Left lung (tissue), 4 donors: ENCODE measurements at regions not wholly inside any gene's neighbourhood (a gene's known extent, or its start where the extent isn't known, plus 50 kb on each side); places are given as distances from the start of the nearest gene placed in this dataset.
"Not testable (repeated sequence)": the region's sequence is repeated elsewhere in the genome, so short reads cannot be mapped to it uniquely, and the experiment has no call there.

Experiments
- ATAC-seq: fragments of 200-7000 bp; cut with Tn5 transposase; one replicate; pipeline ENCODE4 v1.9.1; 2020; ENCODE audit warnings: moderate library complexity
- DNase-seq, 4 donors: peaks; one replicate each; pipeline ENCODE4 v3.0.0-alpha.2; 2013 to 2020
- H3K27ac ChIP-seq, 2 donors: fragments of 200-600 bp; sonication (generic) in 1 of 2; one replicate each; pipeline versions ENCODE4 v1.5.0 to v1.8.0; 2020 to 2021
- H3K27me3 ChIP-seq, 2 donors: fragments of 200-600 bp; sonication (generic) in 1 of 2; one replicate each; pipeline versions ENCODE4 v1.5.0 to v1.8.0; 2020 to 2021
- H3K36me3 ChIP-seq, 2 donors: fragments of 200-600 bp; sonication (generic) in 1 of 2; one replicate each; pipeline versions ENCODE4 v1.5.0 to v1.8.0; 2020 to 2021
- H3K4me1 ChIP-seq, 2 donors: fragments of 200-600 bp; one replicate each; pipeline ENCODE4 v1.8.0; 2021
- H3K4me3 ChIP-seq, 2 donors: fragments of 200-600 bp; sonication (generic) in 1 of 2; one replicate each; pipeline versions ENCODE4 v1.5.0 to v1.8.0; 2020 to 2021; ENCODE audit warnings: mild to moderate bottlenecking in 1 of 2
- H3K9me3 ChIP-seq, 2 donors: fragments of 200-600 bp; sonication (generic) in 1 of 2; one replicate each; pipeline versions ENCODE4 v1.5.0 to v1.8.0; 2020 to 2021
- intact Hi-C, 2 donors: fragments of 100-400 bp; cut with DNase I; formaldehyde crosslinking; loops; one replicate each; pipeline versions ENCODE4 v1.11.2 to v1.14.2; 2022
- TF ChIP-seq, protein P1 (sequence below), 2 donors: fragments of 200-600 bp; sonication (generic) in 1 of 2; IDR thresholded peaks; one replicate each; pipeline versions ENCODE4 v1.5.0 to v1.8.0; 2021; ENCODE audit warnings: antibody characterized with exemption in 2 of 2
- donor health status: DM: no; HTN: yes; CAD: no.
- donor health status: DM: no; HTN: no; CAD: no.

GRCh38 chr7:53607961-53608360, 572.5 kb downstream of the POM121L12 start:
- ATAC-seq (no peak), DNase-seq (no peak)
- intact Hi-C loops = no loop called here
- H3K4me1 ChIP-seq = no peaks in the 10 kb centered on the region
- TF ChIP-seq, protein P1, sequence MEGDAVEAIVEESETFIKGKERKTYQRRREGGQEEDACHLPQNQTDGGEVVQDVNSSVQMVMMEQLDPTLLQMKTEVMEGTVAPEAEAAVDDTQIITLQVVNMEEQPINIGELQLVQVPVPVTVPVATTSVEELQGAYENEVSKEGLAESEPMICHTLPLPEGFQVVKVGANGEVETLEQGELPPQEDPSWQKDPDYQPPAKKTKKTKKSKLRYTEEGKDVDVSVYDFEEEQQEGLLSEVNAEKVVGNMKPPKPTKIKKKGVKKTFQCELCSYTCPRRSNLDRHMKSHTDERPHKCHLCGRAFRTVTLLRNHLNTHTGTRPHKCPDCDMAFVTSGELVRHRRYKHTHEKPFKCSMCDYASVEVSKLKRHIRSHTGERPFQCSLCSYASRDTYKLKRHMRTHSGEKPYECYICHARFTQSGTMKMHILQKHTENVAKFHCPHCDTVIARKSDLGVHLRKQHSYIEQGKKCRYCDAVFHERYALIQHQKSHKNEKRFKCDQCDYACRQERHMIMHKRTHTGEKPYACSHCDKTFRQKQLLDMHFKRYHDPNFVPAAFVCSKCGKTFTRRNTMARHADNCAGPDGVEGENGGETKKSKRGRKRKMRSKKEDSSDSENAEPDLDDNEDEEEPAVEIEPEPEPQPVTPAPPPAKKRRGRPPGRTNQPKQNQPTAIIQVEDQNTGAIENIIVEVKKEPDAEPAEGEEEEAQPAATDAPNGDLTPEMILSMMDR (IDR thresholded peaks at IDR 0.05) = no peak
- H3K9me3 ChIP-seq = no peaks in the 10 kb centered on the region
- H3K27ac ChIP-seq = no peak overlapping the region
- H3K27me3 ChIP-seq = no peaks in the 10 kb centered on the region
- no peak overlapping the region for H3K4me3 ChIP-seq
- H3K36me3 ChIP-seq = no peaks in the 10 kb centered on the region

DNA sequence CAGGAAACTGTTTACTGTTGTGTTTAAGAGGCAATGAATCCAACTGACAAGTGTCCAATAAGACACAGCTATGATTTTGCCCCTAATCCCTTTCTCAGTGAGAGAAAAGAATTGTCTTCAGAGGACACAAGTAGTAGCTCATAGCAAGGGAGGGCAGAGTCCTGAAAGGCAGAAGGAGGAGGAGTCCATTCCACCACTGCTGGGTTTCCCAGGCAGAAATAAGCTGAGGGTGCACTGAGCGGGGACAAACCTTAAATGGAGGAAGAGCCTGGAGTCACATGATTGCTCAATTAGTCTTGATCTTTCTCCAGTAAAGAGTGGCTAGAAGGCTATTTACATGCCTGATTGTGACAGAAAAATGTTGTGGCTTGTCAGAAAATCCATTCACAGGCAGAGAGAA, 573.8 kb downstream of the POM121L12 start:
- no peaks in the 10 kb centered on the region for H3K9me3 ChIP-seq
- no peaks in the 10 kb centered on the region for H3K27me3 ChIP-seq
- no peak overlapping the region for H3K27ac ChIP-seq
- DNase-seq = no peak
- TF ChIP-seq, protein P1 (IDR thresholded peaks at IDR 0.05) = no peak
- H3K4me3 ChIP-seq = no peak overlapping the region
- intact Hi-C loops = no loop called here
- no peaks in the 10 kb centered on the region for H3K4me1 ChIP-seq
- H3K36me3 ChIP-seq = no peaks in the 10 kb centered on the region
- no peak for ATAC-seq

DNA sequence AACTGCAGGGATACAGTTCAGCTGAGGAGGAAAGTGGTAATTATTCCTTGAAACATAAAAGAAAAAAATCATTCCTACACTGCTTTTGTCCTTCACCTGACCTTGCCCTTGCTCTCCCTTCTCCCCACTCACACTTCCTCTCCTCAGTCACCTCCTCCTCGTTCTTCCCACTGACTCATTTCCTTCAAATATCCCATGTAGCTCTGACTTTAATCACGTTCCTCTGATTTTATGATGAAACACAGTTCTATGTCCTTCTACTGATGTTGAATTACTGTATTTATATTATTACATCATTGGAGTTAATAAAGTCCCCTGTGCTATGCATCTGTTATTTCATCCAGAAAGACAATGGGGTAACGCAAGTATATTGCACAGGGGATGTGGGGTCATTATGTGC, 575.6 kb downstream of the POM121L12 start:
- Histone ChIP-seq H3K27me3 (no peaks in the 10 kb centered on the region), H3K36me3 (no peaks in the 10 kb centered on the region), H3K27ac (no peak overlapping the region), H3K4me3 (no peak overlapping the region), H3K9me3 (no peaks in the 10 kb centered on the region), H3K4me1 (no peaks in the 10 kb centered on the region)
- DNase-seq (no peak), ATAC-seq (no peak)
- intact Hi-C loops = no loop called here
- TF ChIP-seq, protein P1 (IDR thresholded peaks at IDR 0.05) = no peak

DNA sequence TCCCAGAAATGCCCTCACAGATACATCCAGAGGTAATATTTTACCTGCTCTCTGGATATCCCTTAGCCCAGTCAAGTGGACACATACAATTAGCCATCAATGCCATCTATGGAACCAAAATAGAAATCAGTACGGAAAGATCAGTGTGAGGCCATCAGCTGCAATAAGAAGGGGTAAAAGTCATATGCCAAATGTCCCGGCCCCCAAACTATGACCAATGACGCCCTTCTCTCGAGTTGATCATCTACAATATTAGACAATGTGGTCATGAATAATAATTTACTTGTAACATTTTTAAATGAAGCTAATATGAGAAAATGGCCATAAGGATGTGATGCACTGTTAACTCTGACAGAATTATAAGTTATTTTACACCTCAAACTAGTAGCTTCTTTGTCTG, 588.9 kb downstream of the POM121L12 start:
- intact Hi-C loops = no loop called here
- DNase-seq = no peak
- H3K4me3 ChIP-seq = no peak overlapping the region
- no peaks in the 10 kb centered on the region for H3K27me3 ChIP-seq
- peaks cover 0 to 14% of the 10 kb centered on the region in 2 donors for H3K9me3 ChIP-seq
- no peak overlapping the region for H3K27ac ChIP-seq
- H3K36me3 ChIP-seq = no peaks in the 10 kb centered on the region
- no peaks in the 10 kb centered on the region for H3K4me1 ChIP-seq
- TF ChIP-seq, protein P1 (IDR thresholded peaks at IDR 0.05) = no peak
- ATAC-seq = no peak

DNA sequence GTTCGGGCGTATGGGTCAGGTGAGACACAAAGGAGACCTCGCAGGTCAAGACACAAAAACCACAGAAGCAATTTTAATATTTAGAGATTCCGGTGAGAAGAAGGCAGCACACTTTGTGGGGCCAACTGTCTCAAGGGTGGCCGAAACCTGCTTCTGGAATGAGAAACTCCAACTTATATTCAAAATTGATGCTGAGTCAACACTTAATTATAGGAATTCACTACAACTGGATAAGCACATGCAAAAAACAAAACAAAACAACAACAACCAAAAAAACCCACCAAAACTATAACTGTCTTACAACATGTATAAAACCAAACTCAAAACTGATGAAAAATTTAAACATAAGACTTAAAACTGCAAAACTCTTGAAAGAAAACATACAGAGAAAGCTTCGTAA, 593.3 kb downstream of the POM121L12 start:
- Histone ChIP-seq H3K9me3 (peaks cover 0 to 10% of the 10 kb centered on the region in 2 donors), H3K27ac (no peak overlapping the region), H3K4me3 (no peak overlapping the region), H3K4me1 (no peaks in the 10 kb centered on the region), H3K36me3 (no peaks in the 10 kb centered on the region), H3K27me3 (no peaks in the 10 kb centered on the region)
- intact Hi-C loops = no loop called here
- DNase-seq (no peak), ATAC-seq (no peak)
- TF ChIP-seq, protein P1 (IDR thresholded peaks at IDR 0.05) = no peak

DNA sequence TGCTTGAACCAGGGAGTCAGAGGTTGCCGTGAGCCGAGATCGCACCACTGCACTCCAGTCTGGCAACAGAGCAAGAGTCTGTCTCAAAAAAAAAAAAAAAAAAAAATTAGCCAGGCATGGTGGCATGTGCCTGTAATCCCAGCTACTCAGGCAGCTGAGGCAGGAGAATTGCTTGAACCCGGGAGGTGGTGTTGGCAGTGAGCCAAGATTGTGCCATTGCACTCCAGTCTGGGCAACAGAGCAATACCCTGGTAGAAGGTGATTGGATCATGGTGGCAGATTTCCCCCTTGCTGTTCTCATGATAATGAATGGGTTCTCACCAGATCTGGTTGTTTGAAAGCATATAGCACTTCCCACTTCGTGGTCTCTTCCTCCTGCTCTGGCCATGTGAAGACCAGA, 599.8 kb downstream of the POM121L12 start:
- H3K4me1 ChIP-seq, H3K36me3 ChIP-seq, H3K4me3 ChIP-seq, H3K27me3 ChIP-seq, DNase-seq, H3K27ac ChIP-seq, intact Hi-C loops, ATAC-seq: not testable (repeated sequence)
- peaks cover 0 to 18% of the 10 kb centered on the region in 2 donors for H3K9me3 ChIP-seq
